A549 (cell line): ENCODE measurements at regions not wholly inside any gene's neighbourhood (a gene's known extent, or its start where the extent isn't known, plus 50 kb on each side); places are given as distances from the start of the nearest gene placed in this dataset.

Source experiments
- ATAC-seq, 2 experiments: fragments of 200-7000 bp in 1 of 2; fragments of >200 bp in 1 of 2; cut with Nextera tagmentation in 1 of 2; cut with Tn5 transposase in 1 of 2; 3 replicates each; pipeline versions ENCODE4 v1.8.0 to v1.9.1; 2018 to 2020; ENCODE audit warnings: mild to moderate bottlenecking in 1 of 2, moderate library complexity in 1 of 2
- CTCF ChIA-PET: fragments of 300-600 bp; sonication (Branson Sonifier 250); formaldehyde crosslinking; extraction: SDS; loops from one replicate; lab custom pipeline; 2021; ENCODE audit warnings: antibody characterized with exemption, inconsistent platforms; lab: Yijun Ruan, JAX
- POLR2A ChIA-PET: fragments of 350-600 bp; formaldehyde crosslinking; extraction: SDS; loops from one replicate; lab custom pipeline; 2021; ENCODE audit warnings: antibody characterized with exemption, inconsistent platforms; lab: Yijun Ruan, JAX
- DNase-seq, 2 experiments: peaks; one replicate each; pipeline versions ENCODE4 v3.0.0 to v3.0.0-alpha.2; 2011 to 2016; ENCODE audit warnings: low read depth in 1 of 2, low spot score in 1 of 2
- FAIRE-seq: peaks from 2 replicates; lab custom pipeline; 2011; peaks lifted over from hg19 to GRCh38; lab: Jason Lieb, UNC
- H3K27ac ChIP-seq, 2 experiments: fragments of >200 bp; sonication (Bioruptor Twin); formaldehyde crosslinking; 3 replicates each; pipeline ENCODE4 v1.5.1; 2016 to 2017
- H3K4me1 ChIP-seq: fragments of >200 bp; sonication (Bioruptor Twin); formaldehyde crosslinking; 3 replicates; pipeline ENCODE4 v1.6.1; 2016
- H3K4me2 ChIP-seq: fragments of >200 bp; sonication (Bioruptor Twin); formaldehyde crosslinking; 3 replicates; pipeline ENCODE4 v1.6.1; 2016
- H3K4me3 ChIP-seq: fragments of >200 bp; sonication (Bioruptor Twin); formaldehyde crosslinking; 3 replicates; pipeline ENCODE4 v1.5.1; 2016
- H3K9me3 ChIP-seq: fragments of >200 bp; sonication (Bioruptor Twin); formaldehyde crosslinking; 3 replicates; pipeline ENCODE4 v1.6.1; 2016
- CBX8 ChIP-seq: fragments of 200-600 bp; sonication (generic); IDR thresholded peaks from 2 replicates; pipeline ENCODE4 v1.6.1; 2016
- CHD2 ChIP-seq: fragments of 150-350 bp; IDR thresholded peaks from 2 replicates; pipeline ENCODE4 v1.6.1; 2014; ENCODE audit warnings: low read length; ENCODE audit not compliant: partially characterized antibody
- CHD4 ChIP-seq: fragments of 200-600 bp; sonication (generic); IDR thresholded peaks from 2 replicates; pipeline ENCODE4 v1.6.1; 2016; ENCODE audit warnings: antibody characterized with exemption, mild to moderate bottlenecking, borderline replicate concordance
- EHF ChIP-seq: fragments of 250-450 bp; sonication (Bioruptor Pico); IDR thresholded peaks from 2 replicates; pipeline ENCODE4 v1.5.0; 2020; ENCODE audit warnings: mild to moderate bottlenecking
- ELK1 ChIP-seq: fragments of 150-350 bp; IDR thresholded peaks from 2 replicates; pipeline ENCODE4 v1.6.1; 2014; ENCODE audit warnings: low read depth, mild to moderate bottlenecking, low read length
- ESRRA ChIP-seq: fragments of 150-350 bp; IDR thresholded peaks from 2 replicates; pipeline ENCODE4 v1.6.1; 2014; ENCODE audit warnings: mild to moderate bottlenecking, low read length, borderline replicate concordance
- FOXS1 ChIP-seq: fragments of 250-450 bp; sonication (Bioruptor Pico); IDR thresholded peaks from 2 replicates; pipeline ENCODE4 v1.5.0; 2020; ENCODE audit warnings: mild to moderate bottlenecking, moderate library complexity
- GATA3 ChIP-seq: IDR thresholded peaks from 2 replicates; pipeline ENCODE4 v1.6.1; 2012; ENCODE audit warnings: borderline replicate concordance
- HEYL ChIP-seq: fragments of 250-450 bp; sonication (Bioruptor Pico); IDR thresholded peaks from 2 replicates; pipeline ENCODE4 v1.8.0; 2021; ENCODE audit warnings: mild to moderate bottlenecking, moderate library complexity
- KDM1A ChIP-seq: fragments of 200-600 bp; sonication (generic); IDR thresholded peaks from 2 replicates; pipeline ENCODE4 v1.6.1; 2016; ENCODE audit warnings: low read depth, mild to moderate bottlenecking
- KDM5A ChIP-seq: fragments of 200-600 bp; sonication (generic); IDR thresholded peaks from 2 replicates; pipeline ENCODE4 v1.6.1; 2016; ENCODE audit warnings: antibody characterized with exemption, mild to moderate bottlenecking
- MAZ ChIP-seq: fragments of 150-350 bp; IDR thresholded peaks from 2 replicates; pipeline ENCODE4 v1.6.1; 2014; ENCODE audit warnings: antibody characterized with exemption, low read depth, low read length, borderline replicate concordance
- MYC ChIP-seq: IDR thresholded peaks from 2 replicates; pipeline ENCODE4 v1.6.1; 2012; ENCODE audit warnings: mild to moderate bottlenecking, inconsistent platforms, low read length, improper control_type of control experiment, borderline replicate concordance
- PHF8 ChIP-seq: fragments of 200-600 bp; sonication (generic); IDR thresholded peaks from 2 replicates; pipeline ENCODE4 v1.6.1; 2016; ENCODE audit warnings: low read depth, mild to moderate bottlenecking, antibody characterized with exemption, moderate library complexity, borderline replicate concordance
- POLR2A ChIP-seq: IDR thresholded peaks from 2 replicates; pipeline ENCODE4 v1.6.1; 2012; ENCODE audit warnings: mild to moderate bottlenecking, low read length
- RAD21 ChIP-seq, 2 experiments: fragments of >200 bp in 1 of 2; sonication (Bioruptor Twin) in 1 of 2; formaldehyde crosslinking in 1 of 2; IDR thresholded peaks in 1 of 2; conservative IDR thresholded peaks in 1 of 2; 2 replicates in 1 of 2; 3 replicates in 1 of 2; pipeline ENCODE4 v1.6.1; 2012 to 2018; ENCODE audit warnings: inconsistent platforms in 1 of 2
- REST ChIP-seq: fragments of 200-600 bp; sonication (generic); IDR thresholded peaks from 2 replicates; pipeline ENCODE4 v1.6.1; 2016; ENCODE audit warnings: antibody characterized with exemption, mild to moderate bottlenecking, moderate library complexity
- RNF2 ChIP-seq: fragments of 200-600 bp; sonication (generic); IDR thresholded peaks from 2 replicates; pipeline ENCODE4 v1.6.1; 2016; ENCODE audit warnings: low read depth, mild to moderate bottlenecking, antibody characterized with exemption, moderate library complexity, borderline replicate concordance
- TP53 ChIP-seq: fragments of 250-450 bp; sonication (Bioruptor Pico); IDR thresholded peaks from 2 replicates; pipeline ENCODE4 v1.5.0; 2021; ENCODE audit warnings: mild to moderate bottlenecking, moderate library complexity
- ZFP36 ChIP-seq: fragments of 450-650 bp; IDR thresholded peaks from 2 replicates; pipeline ENCODE4 v1.6.1; 2014; ENCODE audit warnings: borderline replicate concordance; ENCODE audit not compliant: partially characterized antibody
- WGBS: methylation state at CpG from one replicate; pipeline ENCODE4 v1.1.6; 2017; ENCODE audit errors: missing lambda C conversion rate; 5-methylcytosine and 5-hydroxymethylcytosine counted together
- TF ChIP-seq, protein P1 (sequence below): fragments of >200 bp; sonication (Bioruptor Twin); formaldehyde crosslinking; IDR thresholded peaks from 2 replicates; pipeline ENCODE4 v1.6.1; 2016
- TF ChIP-seq, protein P2 (sequence below): fragments of 450-650 bp; IDR thresholded peaks from 2 replicates; pipeline ENCODE4 v1.6.1; 2014; ENCODE audit warnings: antibody characterized with exemption
- TF ChIP-seq, protein P3 (sequence below): IDR thresholded peaks from 2 replicates; pipeline ENCODE4 v1.6.1; 2012; ENCODE audit warnings: low read depth, borderline replicate concordance

DNA sequence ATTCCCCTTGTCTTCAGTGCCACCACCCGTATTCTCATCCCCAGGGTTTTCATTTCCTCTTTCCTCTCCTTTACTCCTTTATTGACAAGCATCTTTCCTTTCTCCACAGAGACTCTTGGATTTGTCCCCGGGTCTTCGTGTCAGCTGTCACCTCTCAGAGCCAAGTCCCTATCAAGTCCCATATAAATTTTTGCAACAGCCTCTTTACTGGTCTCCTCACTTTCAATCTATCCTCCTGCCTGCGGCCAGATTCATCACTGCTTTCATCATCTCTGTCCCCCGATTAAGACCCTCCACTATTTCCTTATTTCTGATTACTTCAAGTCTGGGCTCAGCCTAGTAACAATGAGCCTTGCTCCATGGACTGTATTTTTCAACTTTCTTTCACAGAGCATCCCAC lies 113.8 kb downstream of the CTAGE1 start:
- POLR2A ChIA-PET, result no interaction called here
- WGBS, result 72% methylated on average over 5 of the region's 5 CpGs

DNA sequence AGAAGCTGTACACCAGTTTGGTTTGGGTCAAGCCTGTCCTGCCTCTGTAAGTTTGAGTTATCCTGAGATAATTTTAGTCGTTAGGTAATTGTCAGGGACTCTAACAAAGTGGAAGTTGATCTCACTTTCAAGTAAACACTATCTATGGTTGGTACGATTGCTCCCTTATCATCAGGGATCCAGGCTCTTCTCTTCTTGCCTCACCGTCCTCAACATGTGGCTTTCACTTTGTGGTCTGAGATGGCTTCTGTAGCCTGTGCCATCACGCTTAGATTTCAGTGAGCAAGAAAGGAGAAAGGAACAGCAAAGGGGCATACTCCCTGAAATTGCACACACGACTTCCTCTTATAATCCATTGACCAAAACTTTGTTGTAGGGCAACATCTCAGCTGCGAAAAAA lies 115.6 kb downstream of the CTAGE1 start:
- H3K4me3 ChIP-seq, result no peak overlapping the region
- FAIRE-seq (no peak), ATAC-seq (no peak), DNase-seq (no peak)
- 82% methylated on average over 6 of the region's 6 CpGs for WGBS
- CTCF ChIA-PET, result no interaction called here
- POLR2A ChIA-PET, result no interaction called here
- TF ChIP-seq REST (no peak), ESRRA (no peak), RAD21 (conservative IDR thresholded peaks at IDR 0.05 in 1 of 2, IDR thresholded peaks at IDR 0.05 in 1 of 2) (no peak), CHD2 (no peak), CBX8 (no peak), ZFP36 (no peak), POLR2A (no peak), CHD4 (no peak), FOXS1 (CRISPR knock-in tag) (no peak)
- TF ChIP-seq, protein P1, sequence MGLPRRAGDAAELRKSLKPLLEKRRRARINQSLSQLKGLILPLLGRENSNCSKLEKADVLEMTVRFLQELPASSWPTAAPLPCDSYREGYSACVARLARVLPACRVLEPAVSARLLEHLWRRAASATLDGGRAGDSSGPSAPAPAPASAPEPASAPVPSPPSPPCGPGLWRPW, result no peak
- TF ChIP-seq, protein P2, sequence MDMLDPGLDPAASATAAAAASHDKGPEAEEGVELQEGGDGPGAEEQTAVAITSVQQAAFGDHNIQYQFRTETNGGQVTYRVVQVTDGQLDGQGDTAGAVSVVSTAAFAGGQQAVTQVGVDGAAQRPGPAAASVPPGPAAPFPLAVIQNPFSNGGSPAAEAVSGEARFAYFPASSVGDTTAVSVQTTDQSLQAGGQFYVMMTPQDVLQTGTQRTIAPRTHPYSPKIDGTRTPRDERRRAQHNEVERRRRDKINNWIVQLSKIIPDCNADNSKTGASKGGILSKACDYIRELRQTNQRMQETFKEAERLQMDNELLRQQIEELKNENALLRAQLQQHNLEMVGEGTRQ, result no peak
- peaks cover 9% of the 10 kb centered on the region; the same call in 2 of the 3 replicates for H3K4me1 ChIP-seq
- H3K4me2 ChIP-seq, result no peak overlapping the region
- no peaks in the 10 kb centered on the region for H3K9me3 ChIP-seq
- H3K27ac ChIP-seq, result no peak overlapping the region

More for the DNA sequence above, 113.8 kb downstream of the CTAGE1 start:
- no peak overlapping the region for H3K27ac ChIP-seq
- no peak for DNase-seq
- CTCF ChIA-PET, result no interaction called here
- no peak for FAIRE-seq
- H3K9me3 ChIP-seq, result no peaks in the 10 kb centered on the region
- peaks cover 9% of the 10 kb centered on the region; the same call in 2 of the 3 replicates for H3K4me1 ChIP-seq
- H3K4me2 ChIP-seq, result no peak overlapping the region
- no peak for ATAC-seq
- TF ChIP-seq ZFP36 (no peak), TP53 (CRISPR knock-in tag) (no peak)
- no peak overlapping the region for H3K4me3 ChIP-seq

DNA sequence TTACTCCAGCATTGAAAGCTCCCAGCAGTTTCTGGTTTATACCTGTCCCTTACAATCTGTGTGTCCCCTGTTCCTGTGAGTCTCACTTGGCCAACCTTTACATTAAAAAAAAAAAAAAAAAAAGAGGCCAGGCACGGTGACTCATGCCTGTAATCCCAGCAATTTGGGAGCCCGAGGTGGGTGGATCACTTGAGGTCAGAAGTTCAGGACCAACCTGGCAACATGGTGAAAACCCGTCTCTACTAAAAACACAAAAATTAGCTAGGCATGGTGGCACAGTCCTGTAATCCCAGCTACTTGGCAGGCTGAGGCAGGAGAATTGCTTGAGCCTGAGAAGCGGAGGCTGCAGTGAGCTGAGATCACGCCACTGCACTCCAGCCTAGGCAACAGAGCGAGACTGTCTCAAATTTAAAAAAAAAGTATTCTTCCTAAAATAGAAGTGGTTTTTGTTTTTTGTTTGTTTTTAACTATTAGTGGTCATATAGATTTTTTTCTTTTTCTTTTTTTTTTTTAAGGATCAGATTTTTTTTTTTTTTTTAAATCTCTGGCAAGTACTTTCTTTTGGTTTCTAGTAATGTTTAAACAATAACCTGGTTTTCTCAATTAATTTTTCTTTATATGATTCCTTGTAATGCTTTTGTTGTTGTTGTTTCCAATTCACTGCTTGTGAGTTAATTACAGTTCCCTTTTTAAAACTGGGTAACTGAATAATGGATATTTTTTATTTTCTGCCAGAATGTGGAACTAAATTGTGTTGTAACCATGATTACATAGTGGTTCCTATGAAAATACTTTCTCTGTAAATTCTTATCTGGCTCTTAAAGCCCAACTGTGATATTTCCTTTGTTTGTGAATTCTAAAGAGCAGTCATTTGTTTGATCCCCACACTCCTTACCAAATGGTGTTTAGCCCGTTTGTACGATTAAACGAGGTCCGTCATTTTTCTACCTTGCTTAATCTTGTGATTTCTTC lies 116.8 kb downstream of the CTAGE1 start:
- no peak for TF ChIP-seq GATA3
- TF ChIP-seq, protein P3, sequence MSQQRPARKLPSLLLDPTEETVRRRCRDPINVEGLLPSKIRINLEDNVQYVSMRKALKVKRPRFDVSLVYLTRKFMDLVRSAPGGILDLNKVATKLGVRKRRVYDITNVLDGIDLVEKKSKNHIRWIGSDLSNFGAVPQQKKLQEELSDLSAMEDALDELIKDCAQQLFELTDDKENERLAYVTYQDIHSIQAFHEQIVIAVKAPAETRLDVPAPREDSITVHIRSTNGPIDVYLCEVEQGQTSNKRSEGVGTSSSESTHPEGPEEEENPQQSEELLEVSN, result no peak
- no peak for TF ChIP-seq ELK1
- no peak for TF ChIP-seq MYC
- no peak for TF ChIP-seq EHF (CRISPR knock-in tag)
- TF ChIP-seq HEYL (CRISPR knock-in tag), result no peak
- TF ChIP-seq PHF8, result no peak
- TF ChIP-seq KDM5A, result no peak
- no peak for TF ChIP-seq MAZ
- TF ChIP-seq CHD4, result no peak
- no peak for TF ChIP-seq RNF2
- no peak for TF ChIP-seq KDM1A
- Histone ChIP-seq H3K4me2 (peak overlapping the region; percentile 47), H3K4me3 (no peak overlapping the region), H3K9me3 (no peaks in the 10 kb centered on the region), H3K4me1 (peaks cover 9% of the 10 kb centered on the region; the same call in 2 of the 3 replicates), H3K27ac (0 out of 6 replicates have a peak overlapping the region, but pooled peaks of 1 of the 2 experiments have one; percentile 26)
- 58% methylated on average over 10 of the region's 10 CpGs for whole genome bisulfite sequencing
- ChIA-PET CTCF (no interaction called here), POLR2A (no interaction called here)
- ATAC-seq (no peak), FAIRE-seq (no peak), DNase-seq (no peak)
